ENCODE measurements at regions not wholly inside any gene's neighbourhood (a gene's known extent, or its start where the extent isn't known, plus 50 kb on each side); places are given as distances from the start of the nearest gene placed in this dataset.

GRCh38 chr13:105660561-105660960 is 874.9 kb downstream of the EFNB2 start:
- Histone ChIP-seq H3K4me3 (ENCODE audit: insufficient read depth, low read depth, low read length) (no peak overlapping the region), H4K5ac (ENCODE audit: low read depth, low read length) (no peak overlapping the region), H2AK9ac (replicated peaks; ENCODE audit: low read depth, low read length, poor library complexity) (no peak overlapping the region), H3K23ac (ENCODE audit: low read depth, low read length) (no peak overlapping the region), H2AK5ac (ENCODE audit: low read depth, low read length) (no peak overlapping the region), H3K79me1 (ENCODE audit: low read depth in 1 of 2, low read length in 2 of 2) (no peaks in the 10 kb centered on the region), H4K20me1 (ENCODE audit: insufficient read depth, low read length) (no peaks in the 10 kb centered on the region), H2BK5ac (ENCODE audit: low read depth, low read length, poor library complexity, severe bottlenecking) (no peak overlapping the region), H3K4ac (ENCODE audit: low read depth, low read length) (no peak overlapping the region), H3K18ac (ENCODE audit: low read depth, low read length) (no peak overlapping the region), H2BK15ac (ENCODE audit: low read depth, low read length) (no peak overlapping the region), H3K4me1 (ENCODE audit: control insufficient read depth, insufficient read depth, low read length) (peaks cover 3% of the 10 kb centered on the region; the same call in 1 of the 2 replicates), H3K56ac (ENCODE audit: extremely low read depth, insufficient read depth, low read length) (no peak overlapping the region), H3K27me3 (ENCODE audit: control insufficient read depth, insufficient read depth, low read length) (no peaks in the 10 kb centered on the region), H4K91ac (ENCODE audit: insufficient read depth, low read depth, low read length) (no peak overlapping the region), H4K8ac (ENCODE audit: low read depth in 2 of 2, low read length in 2 of 2) (no peak overlapping the region), H3K9me3 (ENCODE audit: control insufficient read depth, insufficient read depth, low read length) (no peaks in the 10 kb centered on the region), H3K27ac (ENCODE audit: insufficient read depth, low read length) (no peak overlapping the region), H3K9me1 (ENCODE audit: insufficient read depth, low read length) (no peaks in the 10 kb centered on the region), H3K36me3 (ENCODE audit: control insufficient read depth, insufficient read depth, low read length) (no peaks in the 10 kb centered on the region), H2BK20ac (ENCODE audit: low read depth, low read length) (no peak overlapping the region), H3K14ac (replicated peaks; ENCODE audit: low read depth, low read length) (no peak overlapping the region), H3K9ac (ENCODE audit: low read depth, low read length) (no peak overlapping the region), H2AFZ (replicated peaks; ENCODE audit: low read length, poor library complexity) (no peak overlapping the region), H3K4me2 (ENCODE audit: low read depth, low read length) (no peak overlapping the region), H2BK120ac (ENCODE audit: low read depth, low read length) (no peak overlapping the region)
- TF ChIP-seq CTCF (conservative IDR thresholded peaks at IDR 0.05; ENCODE audit: low read depth, low read length) (no peak), USF2 (IDR thresholded peaks at IDR 0.05; ENCODE audit: low read depth, low read length) (no peak), MAFK (IDR thresholded peaks at IDR 0.05; ENCODE audit: low read depth, low read length) (no peak), ELK1 (IDR thresholded peaks at IDR 0.05; ENCODE audit: borderline replicate concordance, low read depth, low read length) (no peak), RCOR1 (IDR thresholded peaks at IDR 0.05; ENCODE audit: insufficient replicate concordance, low read length) (no peak), BHLHE40 (IDR thresholded peaks at IDR 0.05; ENCODE audit: low read depth, low read length) (no peak), CEBPB (IDR thresholded peaks at IDR 0.05; ENCODE audit: low read depth, low read length) (no peak), NFE2L2 (IDR thresholded peaks at IDR 0.05; ENCODE audit: low read depth, low read length) (no peak), MXI1 (IDR thresholded peaks at IDR 0.05; ENCODE audit: borderline replicate concordance, low read depth, low read length) (no peak), FOS (IDR thresholded peaks at IDR 0.05; ENCODE audit: low read depth, low read length) (no peak), MAZ (IDR thresholded peaks at IDR 0.05; ENCODE audit: borderline replicate concordance, low read depth, low read length) (no peak), CHD1 (IDR thresholded peaks at IDR 0.05; ENCODE audit: low read depth, low read length) (no peak), RFX5 (IDR thresholded peaks at IDR 0.05; ENCODE audit: low read depth, low read length) (no peak), RAD21 (IDR thresholded peaks at IDR 0.05; ENCODE audit: low read length) (no peak), SMC3 (IDR thresholded peaks at IDR 0.05; ENCODE audit: low read depth, low read length) (no peak)
- dilution Hi-C loops (cut with HindIII; ENCODE audit: low sequenced_read_pairs, unreplicated experiment), result no loop called here
- in situ Hi-C loops (cut with MboI; ENCODE audit: low sequenced_read_pairs), result no loop called here
- ATAC-seq (ENCODE audit: low read depth), result no peak
- no TSS peak for BruUV-seq (replicated peaks)
- WGBS, 2 experiments (ENCODE audit: extremely low coverage in 2 of 2, insufficient read length in 1 of 2), result no CpG with 5 or more reads among the region's 3 CpGs
- intact Hi-C loops (cut with micrococcal nuclease), result no loop called here
- ChIA-PET CTCF (interaction anchor here (0.6 kb wide), 2 partner anchors 168 to 427 kb away, joined by 3 read pairs; no protein-coding TSS in a partner anchor), POLR2A (ENCODE audit: unreplicated experiment) (interaction anchor here (0.6 kb wide), 1 partner anchor 8 kb away, joined by 3 read pairs; no protein-coding TSS in a partner anchor)
- no peak for DNase-seq

Measured in IMR-90 (cell line).